Activated CD4-positive, alpha-beta T cell treated with anti-CD3 and anti-CD28 coated beads, Interleukin-2, amount 10 ng/mL, durations not matched to agents 24 days and 14 days (primary cell): ENCODE measurements at regions not wholly inside any gene's neighbourhood (a gene's known extent, or its start where the extent isn't known, plus 50 kb on each side); places are given as distances from the start of the nearest gene placed in this dataset.

Experiments
- DNase-seq: peaks from one replicate; pipeline ENCODE4 v3.0.0; 2022
- H3K27ac Mint-ChIP-seq: one replicate; pipeline ENCODE4 v1.8.0; 2022; ENCODE audit warnings: mild to moderate bottlenecking, mixed read lengths
- H3K27me3 Mint-ChIP-seq: one replicate; pipeline ENCODE4 v1.8.0; 2022; ENCODE audit warnings: mixed read lengths
- H3K36me3 Mint-ChIP-seq: one replicate; pipeline ENCODE4 v1.8.0; 2022; ENCODE audit warnings: low read depth, mild to moderate bottlenecking, mixed read lengths
- H3K4me1 Mint-ChIP-seq: one replicate; pipeline ENCODE4 v1.8.0; 2021; ENCODE audit warnings: mixed read lengths
- H3K4me3 Mint-ChIP-seq: one replicate; pipeline ENCODE4 v1.8.0; 2022; ENCODE audit warnings: mild to moderate bottlenecking, moderate library complexity, mixed read lengths
- H3K9me3 Mint-ChIP-seq: one replicate; pipeline ENCODE4 v1.8.0; 2021; ENCODE audit warnings: mixed read lengths
- intact Hi-C: fragments of 100-400 bp; cut with micrococcal nuclease; formaldehyde crosslinking; loops from one replicate; pipeline ENCODE4 v1.15.1; 2023

DNA sequence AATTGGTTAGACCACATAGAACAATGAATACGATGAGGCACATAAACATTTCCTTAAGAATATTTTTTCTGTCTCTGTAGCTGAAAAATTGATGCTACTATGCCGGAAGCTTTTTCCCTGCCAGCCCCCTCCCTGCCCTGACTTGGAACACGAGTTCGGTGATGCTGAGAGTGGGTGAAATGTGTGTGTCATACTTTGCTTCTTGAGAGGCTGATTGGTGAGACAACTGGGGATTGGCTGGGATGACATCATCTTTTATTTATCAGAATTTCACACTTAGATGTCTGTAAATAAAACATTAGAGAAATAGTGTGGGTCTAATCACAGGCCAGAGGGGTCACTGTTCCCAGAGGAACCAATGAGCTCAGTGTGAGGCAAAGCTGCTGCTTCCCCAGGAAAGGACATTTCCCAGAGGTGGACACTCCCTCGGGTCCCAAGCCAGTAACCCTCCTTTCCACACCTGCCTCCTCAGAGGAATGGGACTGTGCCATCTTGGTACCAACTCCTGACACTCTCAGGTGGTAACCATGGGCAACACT, 195.4 kb upstream of the C1orf174 start:
- Mint-ChIP-seq H3K36me3 (no peaks in the 10 kb centered on the region), H3K27me3 (no peaks in the 10 kb centered on the region), H3K4me1 (no peaks in the 10 kb centered on the region), H3K4me3 (no peak overlapping the region), H3K27ac (no peak overlapping the region), H3K9me3 (peaks cover 12% of the 10 kb centered on the region)
- no peak for DNase-seq
- intact Hi-C loops, result no loop called here

DNA sequence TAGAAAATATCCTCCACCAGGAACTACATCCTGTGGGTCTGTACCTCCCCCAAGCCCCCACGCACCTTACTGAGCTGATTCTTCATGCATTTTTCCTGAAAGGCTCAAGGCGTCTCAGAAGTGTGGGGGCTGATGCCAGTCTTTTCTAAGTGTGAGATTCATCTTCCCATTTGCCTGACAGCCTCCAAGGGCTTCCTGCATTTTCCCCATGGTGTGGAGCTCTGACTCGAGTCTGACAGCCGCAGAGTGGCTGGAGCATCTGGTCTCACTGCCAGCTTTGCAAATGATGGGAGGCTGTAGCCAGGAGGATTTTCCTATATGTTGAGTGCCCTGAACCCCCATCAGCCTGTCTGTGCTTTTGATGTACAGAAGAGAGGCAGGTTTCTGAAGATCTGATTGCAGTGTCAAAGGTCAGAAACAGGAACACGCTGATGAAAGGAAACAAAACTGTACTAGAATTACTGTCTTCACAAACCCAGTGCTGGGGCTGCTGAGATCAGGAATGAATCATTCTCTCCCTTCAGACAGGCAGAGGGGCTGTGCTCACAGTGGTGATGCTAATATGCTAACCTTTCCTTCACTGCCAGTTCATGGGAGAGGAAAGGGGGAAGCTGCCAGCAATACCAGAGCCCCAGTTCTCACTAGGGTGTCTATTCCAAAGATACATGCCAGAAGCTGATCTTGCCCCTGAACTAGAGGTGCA, 201.5 kb upstream of the C1orf174 start:
- H3K9me3 Mint-ChIP-seq, result no peaks in the 10 kb centered on the region
- no peaks in the 10 kb centered on the region for H3K36me3 Mint-ChIP-seq
- no peak overlapping the region for H3K4me3 Mint-ChIP-seq
- no peak overlapping the region for H3K27ac Mint-ChIP-seq
- intact Hi-C loops, result no loop called here
- no peaks in the 10 kb centered on the region for H3K4me1 Mint-ChIP-seq
- no peak for DNase-seq
- H3K27me3 Mint-ChIP-seq, result peaks cover 2% of the 10 kb centered on the region

DNA sequence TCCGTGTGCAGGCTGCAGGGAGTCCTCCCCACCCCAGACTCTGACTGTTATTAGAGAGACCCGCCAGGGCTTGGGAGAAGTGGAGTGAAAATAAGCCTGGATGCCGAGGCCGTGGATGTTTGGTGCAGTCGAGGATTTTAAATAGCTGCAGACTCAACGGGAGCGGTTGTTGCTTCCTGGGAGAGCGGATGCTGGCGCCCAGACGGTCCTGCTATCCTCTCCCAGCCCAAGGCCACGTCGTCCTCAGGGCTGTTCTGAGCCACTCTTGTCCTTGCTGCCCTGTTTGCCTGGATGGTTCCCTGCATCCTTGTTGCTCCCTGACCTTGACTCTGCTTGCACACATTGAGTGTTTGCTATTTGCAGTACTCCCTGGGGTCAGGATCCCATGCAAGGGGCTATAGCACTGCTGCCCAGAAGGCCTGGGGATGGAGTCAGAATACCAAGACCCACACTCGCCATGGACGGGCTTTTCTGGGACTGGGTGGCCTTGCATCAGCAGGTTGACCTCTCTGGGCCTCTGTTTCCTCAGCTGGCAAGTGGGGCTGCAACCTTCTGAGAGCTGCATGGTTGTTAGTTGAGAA, 205.3 kb upstream of the C1orf174 start:
- DNase-seq, result no peak
- Mint-ChIP-seq H3K4me1 (no peaks in the 10 kb centered on the region), H3K4me3 (no peak overlapping the region), H3K27ac (no peak overlapping the region), H3K36me3 (no peaks in the 10 kb centered on the region), H3K9me3 (no peaks in the 10 kb centered on the region), H3K27me3 (peaks cover 2% of the 10 kb centered on the region)
- intact Hi-C loops, result no loop called here

DNA sequence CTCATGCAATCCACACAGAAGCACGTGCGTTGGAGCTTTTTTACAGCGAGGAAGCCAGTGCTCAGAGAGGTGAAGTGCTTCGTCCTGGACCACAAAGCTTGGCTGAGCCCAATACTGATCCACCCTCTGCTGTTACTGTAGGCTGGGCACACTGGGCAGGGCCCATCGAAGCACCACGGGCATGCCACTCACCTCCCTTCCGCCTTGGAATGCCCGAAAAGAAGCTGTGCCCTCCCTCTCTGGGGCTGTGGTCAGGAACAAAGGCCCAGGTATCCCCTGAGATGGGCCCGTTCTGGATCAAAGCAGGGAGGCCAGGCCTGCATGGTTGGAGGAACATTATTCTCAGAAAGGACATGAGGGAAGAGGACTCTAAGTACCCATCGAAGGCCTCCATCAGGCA, 206.7 kb upstream of the C1orf174 start:
- Mint-ChIP-seq H3K36me3 (no peaks in the 10 kb centered on the region), H3K4me1 (no peaks in the 10 kb centered on the region), H3K27ac (no peak overlapping the region), H3K9me3 (no peaks in the 10 kb centered on the region), H3K4me3 (no peak overlapping the region), H3K27me3 (peaks cover 2% of the 10 kb centered on the region)
- no peak for DNase-seq
- intact Hi-C loops, result no loop called here

DNA sequence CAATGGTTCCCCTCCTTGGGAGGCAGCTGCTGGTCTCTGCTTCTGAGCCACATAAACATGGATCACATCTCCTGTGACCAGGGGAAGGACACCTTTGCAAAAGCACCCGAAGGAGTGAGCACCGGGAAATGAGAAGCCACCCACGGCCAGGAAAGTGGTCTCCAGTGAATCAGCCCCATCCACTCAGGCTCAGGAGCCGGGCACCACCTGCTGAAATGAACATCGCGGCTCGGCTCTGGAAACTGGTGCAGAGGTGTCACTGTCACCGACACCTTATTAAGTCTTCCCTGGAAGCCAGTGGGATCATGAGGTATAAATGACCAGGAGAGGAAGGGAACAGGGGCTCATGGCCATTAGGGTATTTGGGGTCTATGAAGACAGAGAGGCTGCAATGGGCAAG, 207.2 kb upstream of the C1orf174 start:
- Mint-ChIP-seq H3K4me1 (no peaks in the 10 kb centered on the region), H3K9me3 (no peaks in the 10 kb centered on the region)

DNA sequence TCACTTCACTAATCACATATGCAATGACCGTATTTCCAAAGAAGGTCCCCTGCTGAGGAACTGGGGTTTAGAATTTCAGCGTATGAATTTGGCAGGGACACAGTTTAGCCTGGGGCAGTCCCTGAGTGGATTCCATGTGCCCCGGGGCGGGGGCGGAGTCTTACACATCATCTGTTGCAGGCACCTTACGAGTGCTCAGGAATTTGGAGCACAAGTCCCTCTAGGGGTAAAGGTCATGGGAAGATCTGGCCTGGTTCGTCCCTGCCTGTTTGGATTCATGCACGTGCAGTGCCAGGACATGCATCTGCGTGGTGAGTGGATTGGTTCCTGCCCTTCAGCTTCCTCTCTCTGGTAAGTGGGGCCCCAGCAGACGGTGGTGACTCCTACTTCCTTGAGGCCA, 208.3 kb upstream of the C1orf174 start:
- Mint-ChIP-seq H3K27me3 (no peaks in the 10 kb centered on the region), H3K36me3 (no peaks in the 10 kb centered on the region), H3K27ac (no peak overlapping the region), H3K4me3 (no peak overlapping the region), H3K9me3 (no peaks in the 10 kb centered on the region), H3K4me1 (no peaks in the 10 kb centered on the region)
- intact Hi-C loops, result no loop called here
- DNase-seq, result no peak

More for the DNA sequence above, 207.2 kb upstream of the C1orf174 start:
- Mint-ChIP-seq H3K27ac (no peak overlapping the region), H3K4me3 (no peak overlapping the region), H3K27me3 (peaks cover 2% of the 10 kb centered on the region), H3K36me3 (no peaks in the 10 kb centered on the region)
- intact Hi-C loops, result no loop called here
- DNase-seq, result no peak

DNA sequence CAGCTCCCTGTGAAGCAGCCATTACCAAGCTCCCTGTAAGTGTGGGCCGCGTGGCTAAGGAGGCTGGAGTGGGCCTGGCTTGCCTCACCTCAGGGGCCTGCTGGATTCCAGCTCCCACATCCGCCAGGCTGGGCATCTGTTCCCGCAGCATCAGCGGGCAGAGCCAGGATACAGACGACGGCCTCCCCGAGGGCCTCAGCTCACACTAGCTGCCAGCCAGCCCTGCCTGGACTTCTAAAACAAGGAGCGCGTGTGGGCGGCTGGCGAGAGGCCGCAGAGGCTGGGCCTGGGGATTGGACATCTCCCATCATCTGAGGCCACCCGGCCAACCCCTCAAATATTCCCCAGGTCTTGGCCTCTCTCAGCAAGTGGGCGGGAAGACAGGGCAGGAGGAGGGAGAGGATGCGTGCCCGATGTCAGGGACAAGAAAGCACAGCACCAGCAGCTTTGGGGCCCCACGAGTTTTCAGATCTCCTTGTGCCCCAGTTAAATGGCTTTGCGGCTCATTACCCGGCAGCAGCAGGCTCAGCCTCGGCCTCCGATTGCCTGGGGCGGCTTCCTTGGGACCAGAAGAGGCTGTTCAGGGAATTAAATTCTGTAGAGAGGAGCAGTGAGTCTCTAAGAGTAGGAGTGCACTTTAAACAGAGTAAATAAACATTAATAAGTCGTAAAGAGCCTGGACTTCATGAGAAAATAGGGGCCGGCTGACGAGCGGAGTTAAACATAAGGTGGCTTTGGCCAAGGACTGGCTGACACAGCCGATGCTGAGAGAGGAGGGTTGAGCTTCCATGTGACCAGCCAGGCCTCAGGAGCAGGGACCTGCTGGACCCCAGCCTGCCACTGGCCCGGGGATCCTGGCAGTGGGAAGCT, 208.9 kb upstream of the C1orf174 start:
- Mint-ChIP-seq H3K27ac (no peak overlapping the region), H3K4me1 (no peaks in the 10 kb centered on the region), H3K36me3 (no peaks in the 10 kb centered on the region), H3K9me3 (no peaks in the 10 kb centered on the region), H3K4me3 (no peak overlapping the region), H3K27me3 (no peaks in the 10 kb centered on the region)
- intact Hi-C loops, result no loop called here
- DNase-seq, result no peak

DNA sequence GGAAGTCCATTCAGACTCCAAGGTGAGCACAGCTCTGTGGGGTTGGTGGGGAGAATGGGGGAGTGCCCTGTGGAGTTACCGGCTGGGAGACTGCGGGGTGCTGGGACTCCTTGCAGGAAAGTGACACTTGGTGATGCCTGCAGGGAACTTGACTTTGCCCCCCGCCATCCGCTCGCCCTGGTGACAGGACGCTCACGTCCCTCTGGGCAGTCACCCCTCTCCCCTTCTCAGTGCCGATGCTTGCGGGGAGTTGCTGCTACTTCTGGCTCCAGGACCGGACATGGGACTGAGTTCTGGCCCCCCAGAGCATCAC, 209.5 kb upstream of the C1orf174 start:
- no peak for DNase-seq
- H3K27me3 Mint-ChIP-seq, result no peaks in the 10 kb centered on the region
- no peaks in the 10 kb centered on the region for H3K36me3 Mint-ChIP-seq
- no peaks in the 10 kb centered on the region for H3K9me3 Mint-ChIP-seq
- H3K4me1 Mint-ChIP-seq, result no peaks in the 10 kb centered on the region
- H3K27ac Mint-ChIP-seq, result no peak overlapping the region
- H3K4me3 Mint-ChIP-seq, result no peak overlapping the region
- intact Hi-C loops, result no loop called here

DNA sequence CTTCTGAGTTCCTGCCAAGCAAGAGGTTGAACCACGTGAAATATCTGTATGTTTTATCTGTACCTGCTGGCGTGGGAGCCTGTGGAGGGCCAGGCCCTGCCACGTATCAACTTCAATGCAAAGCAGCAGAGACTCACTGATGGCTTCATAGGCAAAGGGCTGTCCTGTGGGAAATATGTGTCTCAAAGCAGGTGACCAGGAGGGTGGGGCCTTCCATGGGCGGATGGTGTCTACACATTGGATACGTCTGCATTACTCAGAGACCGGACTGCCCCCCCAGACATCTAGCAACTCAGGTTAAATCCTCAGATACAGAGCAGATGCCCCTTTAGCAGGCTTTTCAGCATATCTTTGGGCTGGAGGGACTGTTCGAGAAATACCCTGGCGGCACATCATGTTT, 210.8 kb upstream of the C1orf174 start:
- no peak for DNase-seq
- H3K27ac Mint-ChIP-seq, result no peak overlapping the region
- intact Hi-C loops, result no loop called here
- H3K36me3 Mint-ChIP-seq, result no peaks in the 10 kb centered on the region
- no peak overlapping the region for H3K4me3 Mint-ChIP-seq
- H3K27me3 Mint-ChIP-seq, result no peaks in the 10 kb centered on the region
- H3K4me1 Mint-ChIP-seq, result no peaks in the 10 kb centered on the region
- no peaks in the 10 kb centered on the region for H3K9me3 Mint-ChIP-seq

DNA sequence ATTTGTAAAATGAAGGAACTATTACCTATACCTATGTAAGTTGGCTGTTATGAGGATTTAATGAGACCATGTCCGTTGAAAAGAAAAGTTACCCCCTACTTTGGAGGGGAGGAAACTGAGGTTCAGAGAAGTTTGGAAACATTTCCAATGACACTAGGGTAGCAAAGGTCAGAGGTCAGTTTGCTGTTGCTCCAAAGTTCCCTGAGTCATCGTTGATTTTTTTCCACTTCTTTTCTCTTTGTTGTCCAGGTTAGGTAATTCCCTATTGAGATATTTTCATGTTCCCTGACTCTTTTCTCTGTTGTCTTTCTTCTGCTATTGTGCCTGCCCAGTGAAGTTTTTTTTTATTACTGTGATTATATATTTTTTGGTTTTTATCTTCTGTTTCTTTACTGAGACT, 213.8 kb upstream of the C1orf174 start:
- H3K4me1 Mint-ChIP-seq, result no peaks in the 10 kb centered on the region
- H3K27me3 Mint-ChIP-seq, result no peaks in the 10 kb centered on the region
- no peak overlapping the region for H3K4me3 Mint-ChIP-seq
- no peak for DNase-seq
- H3K9me3 Mint-ChIP-seq, result no peaks in the 10 kb centered on the region
- intact Hi-C loops, result no loop called here
- H3K36me3 Mint-ChIP-seq, result no peaks in the 10 kb centered on the region
- no peak overlapping the region for H3K27ac Mint-ChIP-seq

DNA sequence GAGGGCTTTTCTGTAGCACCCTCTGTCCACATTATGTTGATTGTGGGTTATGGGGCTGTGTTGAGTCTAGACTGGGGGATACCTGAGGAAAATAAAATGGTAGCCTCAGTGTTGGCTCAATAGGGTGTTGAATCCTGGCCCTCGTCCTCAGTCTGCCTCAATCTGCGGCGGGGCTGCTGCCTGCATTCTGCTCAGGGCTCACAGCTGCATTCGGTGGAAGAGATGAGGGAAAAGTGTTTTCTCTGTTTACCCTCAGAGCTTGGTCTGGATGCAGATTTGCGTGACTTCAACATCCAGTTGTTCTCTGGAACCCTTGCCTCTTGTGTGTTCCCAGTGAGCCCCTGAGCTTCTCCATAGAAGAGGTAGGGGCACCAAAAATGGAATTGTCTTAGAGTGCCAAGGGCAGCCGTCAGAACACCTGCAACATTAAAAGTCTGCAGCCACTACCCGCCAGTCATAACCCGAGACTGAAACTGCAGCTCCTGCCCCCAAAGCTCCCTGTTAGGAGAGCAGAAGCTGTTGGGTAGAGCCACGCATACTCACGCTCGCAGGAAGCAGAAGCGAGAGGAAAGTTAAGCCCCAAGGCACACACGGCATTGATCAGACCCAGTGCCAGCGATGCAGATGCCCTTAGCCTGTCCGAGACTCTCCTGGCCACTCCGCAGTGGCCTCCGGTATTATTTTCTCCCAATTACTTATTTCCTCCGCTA, 215.3 kb upstream of the C1orf174 start:
- H3K36me3 Mint-ChIP-seq, result no peaks in the 10 kb centered on the region
- H3K27ac Mint-ChIP-seq, result no peak overlapping the region
- intact Hi-C loops, result no loop called here
- DNase-seq, result no peak
- no peaks in the 10 kb centered on the region for H3K9me3 Mint-ChIP-seq
- no peaks in the 10 kb centered on the region for H3K27me3 Mint-ChIP-seq
- H3K4me3 Mint-ChIP-seq, result no peak overlapping the region
- no peaks in the 10 kb centered on the region for H3K4me1 Mint-ChIP-seq

DNA sequence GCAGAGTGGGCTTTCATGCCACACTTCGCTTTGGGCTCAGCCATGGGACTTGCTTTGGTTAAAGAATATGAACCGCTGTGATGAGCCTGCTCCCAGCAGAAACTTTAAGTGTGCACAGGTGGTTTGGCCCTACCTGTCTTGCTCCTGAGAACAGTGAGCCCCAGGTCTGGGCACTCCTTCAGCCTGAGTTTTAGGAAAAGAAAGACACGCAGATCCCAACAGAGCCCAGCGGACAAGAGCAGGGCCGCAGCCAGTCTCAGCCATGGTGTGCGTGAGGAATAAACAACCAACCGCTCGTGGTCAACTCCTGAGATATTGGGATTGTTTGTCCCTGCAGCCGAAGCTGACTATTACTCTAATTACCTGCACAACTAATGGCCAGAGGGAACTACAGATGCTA, 217.1 kb upstream of the C1orf174 start:
- no peaks in the 10 kb centered on the region for H3K4me1 Mint-ChIP-seq
- no peak overlapping the region for H3K27ac Mint-ChIP-seq
- intact Hi-C loops, result no loop called here
- H3K27me3 Mint-ChIP-seq, result no peaks in the 10 kb centered on the region
- H3K4me3 Mint-ChIP-seq, result no peak overlapping the region
- DNase-seq, result no peak
- no peaks in the 10 kb centered on the region for H3K36me3 Mint-ChIP-seq
- no peaks in the 10 kb centered on the region for H3K9me3 Mint-ChIP-seq

DNA sequence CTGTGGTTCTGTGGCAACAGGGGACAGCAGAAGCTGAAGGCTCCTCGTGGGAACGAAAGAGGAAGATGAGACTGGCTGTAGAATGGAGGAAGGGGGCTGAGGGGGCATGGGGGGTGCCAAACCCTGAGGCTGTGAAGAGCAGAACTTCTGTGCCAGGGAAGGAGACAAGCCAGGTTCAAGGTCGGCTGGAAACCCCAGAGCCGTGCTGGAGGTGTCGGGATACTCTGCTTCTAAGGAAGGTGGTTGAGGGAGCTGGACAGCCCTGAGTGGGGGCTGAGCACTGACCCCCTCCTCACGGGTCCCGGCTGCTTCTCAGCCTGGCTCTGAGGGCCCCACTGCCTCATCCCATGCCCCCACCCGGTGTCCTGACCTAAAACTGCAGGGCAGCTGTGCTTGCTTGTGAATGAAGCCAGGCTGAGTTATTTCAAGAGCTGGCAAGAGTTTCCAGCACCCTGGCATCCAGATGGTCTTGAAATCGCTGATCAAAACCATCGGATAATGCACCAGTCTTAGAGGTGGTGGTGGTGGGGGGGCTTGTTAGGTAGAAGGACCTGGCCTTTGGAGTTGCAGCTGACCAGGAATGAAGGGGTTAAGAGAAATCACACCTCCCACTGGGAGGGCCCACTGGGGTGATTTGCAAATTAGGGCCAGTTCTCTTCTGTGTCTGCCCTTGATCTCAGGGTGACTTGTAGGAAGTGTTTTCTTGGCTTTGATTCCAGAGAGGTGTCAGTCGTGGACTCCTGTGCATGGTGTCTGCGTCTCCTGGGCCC, 218.9 kb upstream of the C1orf174 start:
- intact Hi-C loops, result no loop called here
- H3K4me1 Mint-ChIP-seq, result no peaks in the 10 kb centered on the region
- no peak overlapping the region for H3K27ac Mint-ChIP-seq
- no peaks in the 10 kb centered on the region for H3K36me3 Mint-ChIP-seq
- H3K4me3 Mint-ChIP-seq, result no peak overlapping the region
- DNase-seq, result no peak
- no peaks in the 10 kb centered on the region for H3K27me3 Mint-ChIP-seq
- no peaks in the 10 kb centered on the region for H3K9me3 Mint-ChIP-seq
